ENCODE measurements at regions not wholly inside any gene's neighbourhood (a gene's known extent, or its start where the extent isn't known, plus 50 kb on each side); places are given as distances from the start of the nearest gene placed in this dataset.

DNA sequence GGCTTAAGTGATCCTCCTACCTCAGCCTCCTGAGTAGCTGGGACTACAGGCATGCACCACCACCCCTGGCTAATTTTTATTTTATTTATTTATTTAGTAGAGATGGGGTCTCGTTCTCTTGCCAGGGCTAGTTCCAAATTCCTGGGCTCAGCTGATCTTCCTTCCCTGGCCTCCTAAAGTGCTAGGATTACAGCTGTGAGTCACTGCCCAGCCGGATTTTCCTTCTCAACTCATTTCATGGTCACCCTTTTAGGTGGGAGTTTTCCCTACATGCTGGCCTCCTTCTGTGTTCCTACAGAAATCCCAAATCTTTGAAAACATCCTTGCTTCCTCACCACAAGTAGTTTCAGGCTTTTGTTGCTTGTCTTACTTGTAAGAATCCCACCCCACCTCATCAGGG lies 102.1 kb upstream of the SIAH1 start:
- TF ChIP-seq RAD21 (IDR thresholded peaks at IDR 0.05; ENCODE audit: low read length): no peak
- no peak for TF ChIP-seq RCOR1 (IDR thresholded peaks at IDR 0.05; ENCODE audit: insufficient replicate concordance, low read length)
- no peak for TF ChIP-seq POLR2A (IDR thresholded peaks at IDR 0.05; ENCODE audit: low read depth, low read length)
- no peak for TF ChIP-seq CTCF (conservative IDR thresholded peaks at IDR 0.05; ENCODE audit: low read depth, low read length)
- TF ChIP-seq, protein P1, sequence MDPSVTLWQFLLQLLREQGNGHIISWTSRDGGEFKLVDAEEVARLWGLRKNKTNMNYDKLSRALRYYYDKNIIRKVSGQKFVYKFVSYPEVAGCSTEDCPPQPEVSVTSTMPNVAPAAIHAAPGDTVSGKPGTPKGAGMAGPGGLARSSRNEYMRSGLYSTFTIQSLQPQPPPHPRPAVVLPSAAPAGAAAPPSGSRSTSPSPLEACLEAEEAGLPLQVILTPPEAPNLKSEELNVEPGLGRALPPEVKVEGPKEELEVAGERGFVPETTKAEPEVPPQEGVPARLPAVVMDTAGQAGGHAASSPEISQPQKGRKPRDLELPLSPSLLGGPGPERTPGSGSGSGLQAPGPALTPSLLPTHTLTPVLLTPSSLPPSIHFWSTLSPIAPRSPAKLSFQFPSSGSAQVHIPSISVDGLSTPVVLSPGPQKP (IDR thresholded peaks at IDR 0.05; ENCODE audit: borderline replicate concordance, low read depth, low read length): no peak
- no peak for TF ChIP-seq CHD1 (IDR thresholded peaks at IDR 0.05; ENCODE audit: low read depth, low read length)

Measured in IMR-90 (cell line).